ENCODE measurements at regions not wholly inside any gene's neighbourhood (a gene's known extent, or its start where the extent isn't known, plus 50 kb on each side); places are given as distances from the start of the nearest gene placed in this dataset.
"Not testable (repeated sequence)": the region's sequence is repeated elsewhere in the genome, so short reads cannot be mapped to it uniquely, and the experiment has no call there.

- H3K9me3 ChIP-seq (ENCODE audit: low read length), result no peaks in the 10 kb centered on the region
- no peak overlapping the region for H3K9ac ChIP-seq (ENCODE audit: low read length)
- no TSS peak for BruUV-seq (replicated peaks)
- H3K4me1 ChIP-seq (ENCODE audit: insufficient read depth, low read length), result no peaks in the 10 kb centered on the region
- no peak overlapping the region for H2AFZ ChIP-seq (ENCODE audit: low read length)
- no peaks in the 10 kb centered on the region for H3K9me2 ChIP-seq (replicated peaks; ENCODE audit: low read length)
- intact Hi-C loops (cut with micrococcal nuclease), result loop anchor here (10.0 kb wide), 1 partner anchor 1694 kb away; no protein-coding TSS in a partner anchor
- H3K27ac ChIP-seq (ENCODE audit: low read length), result no peak overlapping the region
- H3K4me3 ChIP-seq (ENCODE audit: low read length), result no peak overlapping the region
- CTCF ChIA-PET, result interaction anchor here (0.6 kb wide), 1 partner anchor 50 kb away, joined by 3 read pairs; no protein-coding TSS in a partner anchor
- H4K20me1 ChIP-seq (ENCODE audit: low read length), result no peaks in the 10 kb centered on the region
- no peaks in the 10 kb centered on the region for H3F3A ChIP-seq (ENCODE audit: low read length, unreplicated experiment)
- peak; percentile 38; the same call in 1 of the 2 replicates for ATAC-seq
- peak; percentile 65 for DNase-seq
- no peak overlapping the region for H3K4me2 ChIP-seq (ENCODE audit: low read length)
- TF ChIP-seq CTCF (conservative IDR thresholded peaks at IDR 0.05; ENCODE audit: low read depth, low read length) (peak; percentile 72), EZH2phosphoT487 (IDR thresholded peaks at IDR 0.05; ENCODE audit: borderline replicate concordance, low read length) (no peak), EZH2 (IDR thresholded peaks at IDR 0.05; ENCODE audit: low read length, unreplicated experiment) (no peak)
- 0 out of 2 replicates have a peak, but pooled peaks cover 4% of the 10 kb centered on the region for H3K27me3 ChIP-seq (ENCODE audit: low read length)
- POLR2A ChIA-PET (ENCODE audit: unreplicated experiment), result no interaction called here
- H3K36me3 ChIP-seq (ENCODE audit: low read depth, low read length), result no peaks in the 10 kb centered on the region; the same call in 1 of the 2 replicates
- H3K79me2 ChIP-seq (ENCODE audit: low read length), result no peaks in the 10 kb centered on the region
These were observed 845.3 kb downstream of the DIAPH3 start for GRCh38 chr13:59318320-59318930.

GRCh38 chr13:59319276-59319675, 844.5 kb downstream of the DIAPH3 start:
- no peak for ATAC-seq
- Histone ChIP-seq H3K4me3 (ENCODE audit: low read length) (no peak overlapping the region), H3K4me2 (ENCODE audit: low read length) (no peak overlapping the region), H3K79me2 (ENCODE audit: low read length) (no peaks in the 10 kb centered on the region), H3K36me3 (ENCODE audit: low read depth, low read length) (no peaks in the 10 kb centered on the region; the same call in 1 of the 2 replicates), H3K27ac (ENCODE audit: low read length) (no peak overlapping the region), H3K9me3 (ENCODE audit: low read length) (no peaks in the 10 kb centered on the region), H3K9me2 (replicated peaks; ENCODE audit: low read length) (no peaks in the 10 kb centered on the region), H3K9ac (ENCODE audit: low read length) (no peak overlapping the region), H3F3A (ENCODE audit: low read length, unreplicated experiment) (no peaks in the 10 kb centered on the region), H2AFZ (ENCODE audit: low read length) (no peak overlapping the region), H4K20me1 (ENCODE audit: low read length) (no peaks in the 10 kb centered on the region), H3K4me1 (ENCODE audit: insufficient read depth, low read length) (no peaks in the 10 kb centered on the region), H3K27me3 (ENCODE audit: low read length) (0 out of 2 replicates have a peak, but pooled peaks cover 4% of the 10 kb centered on the region)
- POLR2A ChIA-PET (ENCODE audit: unreplicated experiment), result no interaction called here
- intact Hi-C loops (cut with micrococcal nuclease), result loop anchor here (10.0 kb wide), 1 partner anchor 1694 kb away; no protein-coding TSS in a partner anchor
- CTCF ChIA-PET, result no interaction called here
- no peak for DNase-seq
- TF ChIP-seq EZH2phosphoT487 (IDR thresholded peaks at IDR 0.05; ENCODE audit: borderline replicate concordance, low read length) (no peak), EZH2 (IDR thresholded peaks at IDR 0.05; ENCODE audit: low read length, unreplicated experiment) (no peak), CTCF (conservative IDR thresholded peaks at IDR 0.05; ENCODE audit: low read depth, low read length) (no peak)
- no TSS peak for BruUV-seq (replicated peaks)

GRCh38 chr13:59320021-59320420, 843.7 kb downstream of the DIAPH3 start:
- intact Hi-C loops (cut with micrococcal nuclease), result no loop called here
- Histone ChIP-seq H3K9ac (ENCODE audit: low read length) (no peak overlapping the region), H3K79me2 (ENCODE audit: low read length) (no peaks in the 10 kb centered on the region), H3K27ac (ENCODE audit: low read length) (no peak overlapping the region), H3K9me2 (replicated peaks; ENCODE audit: low read length) (no peaks in the 10 kb centered on the region), H3K27me3 (ENCODE audit: low read length) (0 out of 2 replicates have a peak, but pooled peaks cover 4% of the 10 kb centered on the region), H3K4me1 (ENCODE audit: insufficient read depth, low read length) (no peaks in the 10 kb centered on the region), H3F3A (ENCODE audit: low read length, unreplicated experiment) (no peaks in the 10 kb centered on the region), H3K9me3 (ENCODE audit: low read length) (no peaks in the 10 kb centered on the region), H3K4me3 (ENCODE audit: low read length) (no peak overlapping the region), H3K36me3 (ENCODE audit: low read depth, low read length) (no peaks in the 10 kb centered on the region; the same call in 1 of the 2 replicates), H4K20me1 (ENCODE audit: low read length) (no peaks in the 10 kb centered on the region), H2AFZ (ENCODE audit: low read length) (no peak overlapping the region), H3K4me2 (ENCODE audit: low read length) (no peak overlapping the region)
- ChIA-PET POLR2A (ENCODE audit: unreplicated experiment) (no interaction called here), CTCF (no interaction called here)
- no peak for TF ChIP-seq EZH2 (IDR thresholded peaks at IDR 0.05; ENCODE audit: low read length, unreplicated experiment)
- no peak for TF ChIP-seq EZH2phosphoT487 (IDR thresholded peaks at IDR 0.05; ENCODE audit: borderline replicate concordance, low read length)
- no peak for TF ChIP-seq CTCF (conservative IDR thresholded peaks at IDR 0.05; ENCODE audit: low read depth, low read length)
- no peak for ATAC-seq
- no peak for DNase-seq
- BruUV-seq (replicated peaks), result no TSS peak

GRCh38 chr13:59324401-59324800, 839.3 kb downstream of the DIAPH3 start:
- DNase-seq; H3K9ac ChIP-seq (ENCODE audit: low read length); H3F3A ChIP-seq (ENCODE audit: low read length, unreplicated experiment); H3K27me3 ChIP-seq (ENCODE audit: low read length); H4K20me1 ChIP-seq (ENCODE audit: low read length); intact Hi-C loops (cut with micrococcal nuclease); H3K36me3 ChIP-seq (ENCODE audit: low read depth, low read length); H3K27ac ChIP-seq (ENCODE audit: low read length); ATAC-seq; H3K9me2 ChIP-seq (replicated peaks; ENCODE audit: low read length); H2AFZ ChIP-seq (ENCODE audit: low read length); H3K4me3 ChIP-seq (ENCODE audit: low read length); BruUV-seq (replicated peaks); H3K4me1 ChIP-seq (ENCODE audit: insufficient read depth, low read length); CTCF ChIA-PET; H3K79me2 ChIP-seq (ENCODE audit: low read length); H3K9me3 ChIP-seq (ENCODE audit: low read length); POLR2A ChIA-PET (ENCODE audit: unreplicated experiment); H3K4me2 ChIP-seq (ENCODE audit: low read length): not testable (repeated sequence)
